Mesenchymal stem cell (in vitro differentiated cells and primary cell): ENCODE measurements at regions not wholly inside any gene's neighbourhood (a gene's known extent, or its start where the extent isn't known, plus 50 kb on each side); places are given as distances from the start of the nearest gene placed in this dataset.

Source experiments
- DNase-seq: peaks from one replicate; pipeline ENCODE4 v3.0.0-alpha.2; 2013
- H2AFZ ChIP-seq: one replicate; pipeline ENCODE4 v1.6.1; 2013; ENCODE audit warnings: low read depth, mild to moderate bottlenecking, control low read depth, inconsistent platforms, low read length, moderate library complexity
- H2AK5ac ChIP-seq: 2 replicates; pipeline ENCODE4 v1.6.1; 2013; ENCODE audit warnings: low read length, moderate library complexity, mild to moderate bottlenecking, inconsistent platforms; ENCODE audit not compliant: severe bottlenecking
- H2BK120ac ChIP-seq: one replicate; pipeline ENCODE4 v1.6.1; 2013; ENCODE audit warnings: low read depth, mild to moderate bottlenecking, inconsistent platforms, low read length, moderate library complexity
- H2BK12ac ChIP-seq, 2 experiments: one replicate each; pipeline ENCODE4 v1.6.1; 2013; ENCODE audit warnings: inconsistent platforms in 2 of 2, low read length in 2 of 2, mild to moderate bottlenecking in 2 of 2, moderate library complexity in 2 of 2, control low read depth in 1 of 2
- H2BK15ac ChIP-seq: one replicate; pipeline ENCODE4 v1.6.1; 2013; ENCODE audit warnings: mild to moderate bottlenecking, low read depth, inconsistent platforms; ENCODE audit not compliant: poor library complexity, severe bottlenecking
- H2BK5ac ChIP-seq: 2 replicates; pipeline ENCODE4 v1.6.1; 2013; ENCODE audit warnings: low read depth, mild to moderate bottlenecking, low read length, control low read depth, inconsistent platforms; ENCODE audit not compliant: poor library complexity, severe bottlenecking
- H3K14ac ChIP-seq, 2 experiments: one replicate each; pipeline ENCODE4 v1.6.1; 2013; ENCODE audit warnings: inconsistent platforms in 2 of 2, low read length in 2 of 2, control low read depth in 1 of 2, mild to moderate bottlenecking in 1 of 2, moderate library complexity in 1 of 2
- H3K18ac ChIP-seq, 2 experiments: one replicate each; pipeline ENCODE4 v1.6.1; 2013; ENCODE audit warnings: inconsistent platforms in 2 of 2, low read length in 2 of 2, control low read depth in 1 of 2, low read depth in 1 of 2, mild to moderate bottlenecking in 1 of 2
- H3K23ac ChIP-seq, 2 experiments: one replicate each; pipeline ENCODE4 v1.6.1; 2013; ENCODE audit warnings: inconsistent platforms in 2 of 2, low read length in 2 of 2, mild to moderate bottlenecking in 2 of 2, moderate library complexity in 2 of 2, control low read depth in 1 of 2
- H3K27ac ChIP-seq: 2 replicates; pipeline ENCODE4 v1.5.1; 2013; ENCODE audit warnings: mild to moderate bottlenecking, moderate library complexity, low read length, control low read depth, inconsistent platforms; ENCODE audit not compliant: poor library complexity, severe bottlenecking
- H3K27me3 ChIP-seq, 2 experiments: 2 replicates each; pipeline versions ENCODE4 v1.6.1 to v1.7.0; 2013; ENCODE audit warnings: low read length in 2 of 2, mild to moderate bottlenecking in 2 of 2, moderate library complexity in 2 of 2, control low read depth in 1 of 2, inconsistent platforms in 1 of 2; ENCODE audit not compliant: control insufficient read depth in 1 of 2, insufficient read depth in 1 of 2
- H3K36me3 ChIP-seq, 2 experiments: 2 replicates each; pipeline versions ENCODE4 v1.6.1 to v1.7.0; 2013; ENCODE audit warnings: low read length in 2 of 2, control low read depth in 1 of 2, inconsistent platforms in 1 of 2, low read depth in 1 of 2, mild to moderate bottlenecking in 1 of 2; ENCODE audit not compliant: insufficient read depth in 2 of 2, control insufficient read depth in 1 of 2
- H3K4ac ChIP-seq, 2 experiments: one replicate each; pipeline ENCODE4 v1.6.1; 2013; ENCODE audit warnings: inconsistent platforms in 2 of 2, low read length in 2 of 2, mild to moderate bottlenecking in 2 of 2, moderate library complexity in 2 of 2, control low read depth in 1 of 2, low read depth in 1 of 2
- H3K4me1 ChIP-seq: 2 replicates; pipeline ENCODE4 v1.6.1; 2013; ENCODE audit warnings: low read depth, low read length, control low read depth; ENCODE audit not compliant: control insufficient read depth, insufficient read depth
- H3K4me2 ChIP-seq: 2 replicates; pipeline ENCODE4 v1.6.1; 2013; ENCODE audit warnings: low read length, mild to moderate bottlenecking, inconsistent platforms; ENCODE audit not compliant: poor library complexity, severe bottlenecking
- H3K4me3 ChIP-seq, 2 experiments: 2 replicates each; pipeline versions ENCODE4 v1.5.1 to v1.7.0; 2013; ENCODE audit warnings: low read length in 2 of 2, mild to moderate bottlenecking in 2 of 2, control low read depth in 1 of 2, low read depth in 1 of 2; ENCODE audit not compliant: insufficient read depth in 1 of 2
- H3K79me1 ChIP-seq: replicated peaks from 2 replicates; pipeline ENCODE4 v1.6.1; 2013; ENCODE audit warnings: mild to moderate bottlenecking, control low read depth, low read length, inconsistent platforms; ENCODE audit not compliant: poor library complexity, severe bottlenecking
- H3K9ac ChIP-seq: 2 replicates; pipeline ENCODE4 v1.7.0; 2013; ENCODE audit warnings: mild to moderate bottlenecking, low read length, moderate library complexity
- H3K9me3 ChIP-seq: 2 replicates; pipeline ENCODE4 v1.7.0; 2013; ENCODE audit warnings: mild to moderate bottlenecking, low read length; ENCODE audit not compliant: control insufficient read depth
- H4K8ac ChIP-seq: one replicate; pipeline ENCODE4 v1.6.1; 2013; ENCODE audit warnings: inconsistent platforms, mild to moderate bottlenecking, low read length, moderate library complexity
- H4K91ac ChIP-seq: one replicate; pipeline ENCODE4 v1.6.1; 2013; ENCODE audit warnings: mild to moderate bottlenecking, low read length, inconsistent platforms
- WGBS: methylation state at CpG from one replicate; pipeline ENCODE4 v1.1.7; 2013; ENCODE audit warnings: mixed read lengths; 5-methylcytosine and 5-hydroxymethylcytosine counted together

GRCh38 chr1:58089898-58090534 lies 456.5 kb downstream of the OMA1 start:
- Histone ChIP-seq H3K4me3 (no peak overlapping the region), H3K79me1 (no peaks in the 10 kb centered on the region), H2AK5ac (no peak overlapping the region), H3K14ac (no peak overlapping the region), H3K23ac (no peak overlapping the region), H2BK15ac (no peak overlapping the region), H2BK12ac (no peak overlapping the region), H3K27ac (no peak overlapping the region), H3K18ac (no peak overlapping the region), H3K4me1 (no peaks in the 10 kb centered on the region), H3K4ac (no peak overlapping the region), H2BK120ac (no peak overlapping the region), H2AFZ (no peak overlapping the region), H3K9ac (no peak overlapping the region), H3K27me3 (peaks cover 0 to 3% of the 10 kb centered on the region in 2 experiments), H3K36me3 (no peaks in the 10 kb centered on the region), H3K9me3 (no peaks in the 10 kb centered on the region), H3K4me2 (no peak overlapping the region), H4K8ac (no peak overlapping the region), H2BK5ac (no peak overlapping the region), H4K91ac (no peak overlapping the region)
- 64% methylated on average over 9 of the region's 10 CpGs for WGBS
- no peak for DNase-seq

GRCh38 chr1:58084266-58084665 lies 462.3 kb downstream of the OMA1 start:
- Histone ChIP-seq H3K4ac (no peak overlapping the region), H3K23ac (no peak overlapping the region), H2BK15ac (no peak overlapping the region), H2BK5ac (no peak overlapping the region), H3K27ac (no peak overlapping the region), H4K91ac (no peak overlapping the region), H2BK12ac (no peak overlapping the region), H3K18ac (no peak overlapping the region), H2AK5ac (no peak overlapping the region), H3K4me1 (no peaks in the 10 kb centered on the region), H3K4me3 (no peak overlapping the region), H3K4me2 (no peak overlapping the region), H2AFZ (no peak overlapping the region), H3K14ac (no peak overlapping the region), H4K8ac (no peak overlapping the region), H2BK120ac (no peak overlapping the region), H3K36me3 (no peaks in the 10 kb centered on the region), H3K79me1 (no peaks in the 10 kb centered on the region), H3K9ac (no peak overlapping the region), H3K27me3 (peaks cover 0 to 3% of the 10 kb centered on the region in 2 experiments), H3K9me3 (no peaks in the 10 kb centered on the region)
- no peak for DNase-seq
- 54% methylated on average over 3 of the region's 3 CpGs for WGBS

DNA sequence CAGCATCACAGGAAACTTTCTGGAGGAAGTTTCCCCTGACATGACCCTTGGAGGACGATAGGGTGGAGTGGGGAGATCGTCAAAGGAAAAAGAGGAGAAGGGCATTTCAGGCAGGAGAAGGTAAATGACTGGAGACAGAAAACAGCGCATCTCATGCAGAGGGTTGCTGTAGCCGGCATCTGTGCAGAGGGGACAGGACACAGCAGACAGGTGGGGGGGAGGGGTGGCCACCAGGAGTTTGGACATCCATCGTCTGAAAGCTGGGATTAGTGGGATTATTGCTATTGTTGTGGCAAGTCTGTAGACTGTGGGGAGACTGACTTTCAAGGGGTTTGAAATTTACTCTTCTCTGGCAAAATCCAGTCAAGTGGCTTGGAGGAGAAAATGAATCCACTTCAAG lies 463.9 kb downstream of the OMA1 start:
- Histone ChIP-seq H2BK120ac (no peak overlapping the region), H3K23ac (no peak overlapping the region), H3K27me3 (peaks cover 0 to 1% of the 10 kb centered on the region in 2 experiments), H3K27ac (no peak overlapping the region), H3K4ac (no peak overlapping the region), H2BK5ac (no peak overlapping the region), H3K14ac (no peak overlapping the region), H2BK12ac (no peak overlapping the region), H3K18ac (no peak overlapping the region), H3K4me3 (no peak overlapping the region), H3K4me2 (no peak overlapping the region), H2AFZ (no peak overlapping the region), H3K9ac (no peak overlapping the region), H2AK5ac (no peak overlapping the region), H3K9me3 (no peaks in the 10 kb centered on the region), H3K4me1 (no peaks in the 10 kb centered on the region), H4K8ac (no peak overlapping the region), H3K79me1 (no peaks in the 10 kb centered on the region), H2BK15ac (no peak overlapping the region), H3K36me3 (no peaks in the 10 kb centered on the region), H4K91ac (no peak overlapping the region)
- WGBS: 84% methylated on average over 5 of the region's 5 CpGs
- no peak for DNase-seq

DNA sequence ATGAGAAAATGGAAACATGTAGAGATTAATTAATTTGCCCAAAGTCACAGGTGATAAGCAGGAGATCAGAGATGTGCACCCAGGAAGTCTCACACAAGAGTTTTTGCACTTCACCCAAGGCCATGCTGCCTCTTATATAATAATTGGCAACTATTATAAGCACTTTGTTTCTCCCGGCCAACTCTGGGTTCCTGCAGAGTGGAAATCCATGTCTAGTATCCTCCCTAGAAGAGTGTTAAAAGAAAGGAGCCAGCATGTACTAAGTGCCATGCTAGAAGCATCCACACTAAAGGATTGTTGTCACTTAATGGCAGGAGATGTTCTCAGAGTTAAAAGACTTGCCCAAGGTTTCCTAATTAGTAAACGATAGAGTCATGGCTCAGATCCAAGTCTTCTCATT lies 470.3 kb downstream of the OMA1 start:
- Histone ChIP-seq H3K14ac (no peak overlapping the region), H3K18ac (no peak overlapping the region), H2BK12ac (no peak overlapping the region), H2BK5ac (no peak overlapping the region), H3K4me2 (no peak overlapping the region), H4K91ac (no peak overlapping the region), H3K4me1 (no peaks in the 10 kb centered on the region), H2AK5ac (no peak overlapping the region), H3K4me3 (no peak overlapping the region), H3K36me3 (no peaks in the 10 kb centered on the region), H2BK120ac (no peak overlapping the region), H3K9ac (no peak overlapping the region), H2BK15ac (no peak overlapping the region), H3K27ac (no peak overlapping the region), H3K4ac (no peak overlapping the region), H3K9me3 (no peaks in the 10 kb centered on the region), H4K8ac (no peak overlapping the region), H3K23ac (no peak overlapping the region), H3K27me3 (no peaks in the 10 kb centered on the region), H3K79me1 (no peaks in the 10 kb centered on the region), H2AFZ (no peak overlapping the region)
- DNase-seq: no peak
- WGBS: 85% methylated on average over 2 of the region's 2 CpGs
